ENCODE measurements at regions not wholly inside any gene's neighbourhood (a gene's known extent, or its start where the extent isn't known, plus 50 kb on each side); places are given as distances from the start of the nearest gene placed in this dataset.

DNA sequence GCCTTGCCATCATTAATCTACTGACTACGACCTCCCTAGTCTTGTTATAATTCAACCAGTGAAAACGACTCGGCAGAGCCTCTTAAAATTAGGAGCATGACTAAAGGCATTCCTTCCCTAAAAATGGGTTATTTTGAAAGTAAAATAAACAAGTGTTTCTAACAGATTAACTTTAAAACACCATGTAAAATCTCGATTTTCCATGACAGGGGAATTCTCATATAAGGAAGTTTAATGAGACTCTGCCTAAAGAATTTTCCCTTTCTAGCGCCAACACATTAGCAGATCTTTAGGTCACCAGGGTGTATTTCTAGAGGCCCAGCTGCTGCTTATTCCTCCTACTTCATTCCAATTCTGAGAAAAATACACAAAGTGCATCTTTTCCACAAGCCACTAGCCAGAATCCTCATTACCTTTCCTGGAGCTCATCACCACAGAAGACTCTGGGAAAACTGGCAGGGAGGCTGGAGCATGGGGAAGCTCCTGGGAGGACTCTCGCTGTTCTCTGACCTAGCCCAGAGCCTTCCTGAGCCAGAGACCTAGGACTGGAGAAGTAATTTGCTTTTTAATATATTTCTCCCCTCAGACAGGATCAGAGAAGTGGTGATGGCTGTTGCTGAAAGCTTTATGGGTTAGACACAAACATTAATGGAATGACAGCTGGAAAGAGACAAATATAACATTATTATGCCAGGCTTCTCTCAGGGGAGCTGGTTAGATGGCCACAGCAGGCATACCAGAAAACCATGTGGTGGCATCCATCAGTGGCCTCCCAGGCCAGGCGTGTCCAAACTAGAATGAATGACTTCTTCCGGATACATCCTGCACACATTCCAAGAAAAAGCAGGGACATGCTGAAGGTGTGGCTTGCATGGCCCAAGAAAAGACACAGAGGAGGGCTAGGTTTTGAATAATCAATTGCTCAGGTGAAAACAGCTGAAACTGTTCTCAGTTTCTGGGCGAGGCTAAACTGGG, 63.6 kb upstream of the CTTNBP2NL start:
- Histone ChIP-seq H3K4me3 (ENCODE audit: low read length) (no peak overlapping the region), H3K9me3 (ENCODE audit: control insufficient read depth, insufficient read depth, low read length) (no peaks in the 10 kb centered on the region), H3K36me3 (ENCODE audit: control insufficient read depth, insufficient read depth, low read length) (no peaks in the 10 kb centered on the region), H3K4me1 (ENCODE audit: control insufficient read depth, insufficient read depth, low read length) (peaks cover 7% of the 10 kb centered on the region), H3K27me3 (ENCODE audit: control insufficient read depth, insufficient read depth, low read length) (peaks cover 5% of the 10 kb centered on the region), H3K27ac (ENCODE audit: low read length) (no peak overlapping the region)
- Mint-ChIP-seq H3K27ac (no peak overlapping the region), H3K9me3 (no peaks in the 10 kb centered on the region), H3K4me3 (no peak overlapping the region), H3K36me3 (no peaks in the 10 kb centered on the region), H3K4me1 (peaks cover 6 to 7% of the 10 kb centered on the region in 2 donors), H3K27me3 (ENCODE audit: low read depth in 2 of 2) (peaks cover 24 to 70% of the 10 kb centered on the region in 2 donors)
- TF ChIP-seq, protein P1, sequence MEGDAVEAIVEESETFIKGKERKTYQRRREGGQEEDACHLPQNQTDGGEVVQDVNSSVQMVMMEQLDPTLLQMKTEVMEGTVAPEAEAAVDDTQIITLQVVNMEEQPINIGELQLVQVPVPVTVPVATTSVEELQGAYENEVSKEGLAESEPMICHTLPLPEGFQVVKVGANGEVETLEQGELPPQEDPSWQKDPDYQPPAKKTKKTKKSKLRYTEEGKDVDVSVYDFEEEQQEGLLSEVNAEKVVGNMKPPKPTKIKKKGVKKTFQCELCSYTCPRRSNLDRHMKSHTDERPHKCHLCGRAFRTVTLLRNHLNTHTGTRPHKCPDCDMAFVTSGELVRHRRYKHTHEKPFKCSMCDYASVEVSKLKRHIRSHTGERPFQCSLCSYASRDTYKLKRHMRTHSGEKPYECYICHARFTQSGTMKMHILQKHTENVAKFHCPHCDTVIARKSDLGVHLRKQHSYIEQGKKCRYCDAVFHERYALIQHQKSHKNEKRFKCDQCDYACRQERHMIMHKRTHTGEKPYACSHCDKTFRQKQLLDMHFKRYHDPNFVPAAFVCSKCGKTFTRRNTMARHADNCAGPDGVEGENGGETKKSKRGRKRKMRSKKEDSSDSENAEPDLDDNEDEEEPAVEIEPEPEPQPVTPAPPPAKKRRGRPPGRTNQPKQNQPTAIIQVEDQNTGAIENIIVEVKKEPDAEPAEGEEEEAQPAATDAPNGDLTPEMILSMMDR (IDR thresholded peaks at IDR 0.05) = no peak
- intact Hi-C loops (cut with micrococcal nuclease) = no loop called here
- WGBS (ENCODE audit: insufficient coverage) = 87% methylated on average over 7 of the region's 9 CpGs
- ATAC-seq (no peak), DNase-seq (no peak)

DNA sequence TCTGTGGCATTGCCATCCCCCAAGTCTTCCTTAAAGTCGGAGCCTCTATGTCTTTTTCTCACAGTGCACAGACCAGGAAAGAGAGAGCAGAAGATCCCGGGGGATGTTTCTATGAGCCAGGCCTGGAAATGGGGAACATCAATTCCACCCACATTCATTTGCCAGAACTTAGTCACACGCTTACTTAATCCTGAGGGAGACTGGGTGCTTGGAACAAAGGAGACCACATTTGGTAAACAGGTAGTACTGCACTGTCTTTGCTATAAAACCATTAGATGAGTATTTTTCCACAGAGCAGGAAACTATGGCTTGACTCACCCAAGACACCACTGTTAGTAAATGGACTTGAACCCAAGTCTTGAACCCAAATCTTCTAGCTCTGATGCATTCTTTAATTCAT, 60.7 kb upstream of the CTTNBP2NL start:
- Mint-ChIP-seq H3K27me3 (ENCODE audit: low read depth in 2 of 2) (peaks cover 33 to 70% of the 10 kb centered on the region in 2 donors), H3K36me3 (no peaks in the 10 kb centered on the region), H3K4me1 (peaks cover 6 to 7% of the 10 kb centered on the region in 2 donors), H3K27ac (no peak overlapping the region), H3K9me3 (no peaks in the 10 kb centered on the region), H3K4me3 (no peak overlapping the region)
- Histone ChIP-seq H3K4me1 (ENCODE audit: control insufficient read depth, insufficient read depth, low read length) (peaks cover 7% of the 10 kb centered on the region), H3K9me3 (ENCODE audit: control insufficient read depth, insufficient read depth, low read length) (no peaks in the 10 kb centered on the region), H3K4me3 (ENCODE audit: low read length) (no peak overlapping the region), H3K27me3 (ENCODE audit: control insufficient read depth, insufficient read depth, low read length) (peaks cover 5% of the 10 kb centered on the region), H3K27ac (ENCODE audit: low read length) (no peak overlapping the region), H3K36me3 (ENCODE audit: control insufficient read depth, insufficient read depth, low read length) (no peaks in the 10 kb centered on the region)
- TF ChIP-seq, protein P1 (IDR thresholded peaks at IDR 0.05) = no peak
- 87% methylated on average over 3 of the region's 3 CpGs for WGBS (ENCODE audit: insufficient coverage)
- DNase-seq = no peak
- no peak for ATAC-seq
- intact Hi-C loops (cut with micrococcal nuclease) = no loop called here

DNA sequence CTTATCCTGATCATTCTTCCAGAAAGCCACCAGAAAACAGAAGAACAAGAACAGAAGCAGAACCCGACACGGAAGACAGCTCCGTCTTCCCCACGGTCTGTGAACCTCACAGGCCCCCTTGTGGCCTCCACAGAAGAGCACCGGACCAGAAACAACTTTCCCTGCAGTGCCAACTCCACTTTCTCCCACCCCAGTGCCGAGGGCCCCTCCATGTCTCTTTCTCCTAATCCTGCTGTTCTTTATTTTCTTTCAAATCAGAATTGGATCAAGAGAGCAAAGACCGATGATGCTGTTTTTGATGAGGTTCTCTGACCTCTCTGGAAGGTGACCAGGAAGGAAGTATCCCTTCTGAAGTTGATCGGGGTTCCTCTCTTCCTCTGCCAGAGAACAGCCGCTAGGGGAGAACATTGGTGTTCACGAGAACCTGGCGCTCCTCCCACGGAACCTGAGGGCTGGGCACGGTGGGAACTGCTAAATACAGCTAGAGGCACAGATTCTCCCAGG, 58.9 kb upstream of the CTTNBP2NL start:
- Mint-ChIP-seq H3K36me3 (no peaks in the 10 kb centered on the region), H3K27me3 (ENCODE audit: low read depth in 2 of 2) (peaks cover 37 to 53% of the 10 kb centered on the region in 2 donors), H3K9me3 (no peaks in the 10 kb centered on the region), H3K4me3 (peak overlapping the region; percentile 59), H3K4me1 (peaks cover 6 to 7% of the 10 kb centered on the region in 2 donors), H3K27ac (no peak overlapping the region)
- ATAC-seq = peak in 1 of 3 donors; percentile 74
- 12% methylated on average over 13 of the region's 13 CpGs for WGBS (ENCODE audit: insufficient coverage)
- H3K27ac ChIP-seq (ENCODE audit: low read length) = no peak overlapping the region
- no peak overlapping the region for H3K4me3 ChIP-seq (ENCODE audit: low read length)
- peaks cover 7% of the 10 kb centered on the region for H3K4me1 ChIP-seq (ENCODE audit: control insufficient read depth, insufficient read depth, low read length)
- peaks cover 3% of the 10 kb centered on the region for H3K27me3 ChIP-seq (ENCODE audit: control insufficient read depth, insufficient read depth, low read length)
- peak in 1 of 2 donors; percentile 41 for DNase-seq
- H3K9me3 ChIP-seq (ENCODE audit: control insufficient read depth, insufficient read depth, low read length) = no peaks in the 10 kb centered on the region
- TF ChIP-seq, protein P1 (IDR thresholded peaks at IDR 0.05) = peak; percentile 26
- H3K36me3 ChIP-seq (ENCODE audit: control insufficient read depth, insufficient read depth, low read length) = no peaks in the 10 kb centered on the region
- intact Hi-C loops (cut with micrococcal nuclease) = no loop called here

Measured in natural killer cell (primary cell).